HL-60 (cell line): ENCODE measurements at regions not wholly inside any gene's neighbourhood (a gene's known extent, or its start where the extent isn't known, plus 50 kb on each side); places are given as distances from the start of the nearest gene placed in this dataset.

Experiments
- CTCF ChIP-seq: IDR thresholded peaks from one replicate; pipeline ENCODE4 v1.5.1; 2011; ENCODE audit warnings: low read length, control low read depth, inconsistent platforms; ENCODE audit not compliant: insufficient read depth
- POLR2AphosphoS5 ChIP-seq: IDR thresholded peaks from 2 replicates; pipeline ENCODE4 v1.6.1; 2012; ENCODE audit warnings: low read depth

- no peak for TF ChIP-seq CTCF
- no peak for TF ChIP-seq POLR2AphosphoS5
Observed at GRCh38 chr9:16100537-16101091, 547.8 kb downstream of the CCDC171 start.
